ENCODE measurements at regions not wholly inside any gene's neighbourhood (a gene's known extent, or its start where the extent isn't known, plus 50 kb on each side); places are given as distances from the start of the nearest gene placed in this dataset.

DNA sequence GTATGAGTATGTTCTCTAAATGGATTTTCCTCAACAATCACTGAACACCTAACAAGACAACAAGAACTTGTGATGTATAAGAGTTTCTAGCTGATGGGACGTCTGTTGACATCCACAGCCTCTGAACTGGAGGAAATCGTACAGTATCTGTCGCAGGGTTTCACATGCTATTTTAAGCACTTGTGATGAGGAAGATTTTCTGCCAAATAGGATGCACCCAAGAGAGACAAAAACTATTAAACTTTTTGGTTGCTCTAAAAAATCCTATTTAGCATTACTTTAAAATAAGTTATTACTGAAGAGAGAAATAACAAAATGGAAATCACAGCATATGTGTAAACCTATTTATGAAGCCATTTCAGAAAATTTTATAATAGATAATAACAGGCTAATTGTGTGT is 356.1 kb upstream of the SLC7A11 start:
- peaks cover 0 to 11% (median 0%) of the 10 kb centered on the region in 11 donors for H3K9me3 ChIP-seq
- no peak for DNase-seq
- no peaks in the 10 kb centered on the region for H3K27me3 ChIP-seq
- ATAC-seq = peak in 2 of 8 donors; percentile 25 to 35
- intact Hi-C loops (cut with DNase I) = loop anchor here in 1 of 10 donors (5.0 kb wide), 1 partner anchor 36 kb away; no protein-coding TSS in a partner anchor
- no peaks in the 10 kb centered on the region for H3K36me3 ChIP-seq
- H3K27ac ChIP-seq = no peak overlapping the region
- TF ChIP-seq, protein P1, sequence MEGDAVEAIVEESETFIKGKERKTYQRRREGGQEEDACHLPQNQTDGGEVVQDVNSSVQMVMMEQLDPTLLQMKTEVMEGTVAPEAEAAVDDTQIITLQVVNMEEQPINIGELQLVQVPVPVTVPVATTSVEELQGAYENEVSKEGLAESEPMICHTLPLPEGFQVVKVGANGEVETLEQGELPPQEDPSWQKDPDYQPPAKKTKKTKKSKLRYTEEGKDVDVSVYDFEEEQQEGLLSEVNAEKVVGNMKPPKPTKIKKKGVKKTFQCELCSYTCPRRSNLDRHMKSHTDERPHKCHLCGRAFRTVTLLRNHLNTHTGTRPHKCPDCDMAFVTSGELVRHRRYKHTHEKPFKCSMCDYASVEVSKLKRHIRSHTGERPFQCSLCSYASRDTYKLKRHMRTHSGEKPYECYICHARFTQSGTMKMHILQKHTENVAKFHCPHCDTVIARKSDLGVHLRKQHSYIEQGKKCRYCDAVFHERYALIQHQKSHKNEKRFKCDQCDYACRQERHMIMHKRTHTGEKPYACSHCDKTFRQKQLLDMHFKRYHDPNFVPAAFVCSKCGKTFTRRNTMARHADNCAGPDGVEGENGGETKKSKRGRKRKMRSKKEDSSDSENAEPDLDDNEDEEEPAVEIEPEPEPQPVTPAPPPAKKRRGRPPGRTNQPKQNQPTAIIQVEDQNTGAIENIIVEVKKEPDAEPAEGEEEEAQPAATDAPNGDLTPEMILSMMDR (IDR thresholded peaks at IDR 0.05) = no peak
- WGBS, 2 donors = 14 to 21% methylated on average over 3 of the region's 3 CpGs
- H3K4me3 ChIP-seq = no peak overlapping the region
- H3K4me1 ChIP-seq = peaks cover 0 to 41% (median 12%) of the 10 kb centered on the region in 9 donors

- ATAC-seq (no peak), DNase-seq (no peak)
- Histone ChIP-seq H3K27me3 (no peaks in the 10 kb centered on the region), H3K4me1 (peaks cover 0 to 41% (median 12%) of the 10 kb centered on the region in 9 donors), H3K27ac (peak overlapping the region in 1 of 10 donors; percentile 4), H3K4me3 (no peak overlapping the region), H3K9me3 (peaks cover 0 to 7% (median 0%) of the 10 kb centered on the region in 11 donors), H3K36me3 (no peaks in the 10 kb centered on the region)
- intact Hi-C loops (cut with DNase I) = loop anchor here in 1 of 10 donors (5.0 kb wide), 1 partner anchor 35 kb away; no protein-coding TSS in a partner anchor
- TF ChIP-seq, protein P1 (IDR thresholded peaks at IDR 0.05) = no peak
- WGBS, 2 donors = 47 to 54% methylated on average over 2 of the region's 2 CpGs
These were observed 354.7 kb upstream of the SLC7A11 start for GRCh38 chr4:138596896-138597295.

GRCh38 chr4:138595731-138596460 is 353.7 kb upstream of the SLC7A11 start:
- peak overlapping the region in 3 of 10 donors; percentile 4 to 27 (median 7) for H3K27ac ChIP-seq
- ATAC-seq (peak in 7 of 8 donors; percentile 55 to 92 (median 83)), DNase-seq (peak in 1 of 2 donors; percentile 26)
- 40% methylated on average over 4 of the region's 4 CpGs for WGBS, 2 donors
- TF ChIP-seq, protein P1 (IDR thresholded peaks at IDR 0.05) = no peak
- no peaks in the 10 kb centered on the region for H3K9me3 ChIP-seq
- intact Hi-C loops (cut with DNase I) = loop anchor here in 1 of 10 donors (5.0 kb wide), 1 partner anchor 34 kb away; no protein-coding TSS in a partner anchor
- H3K36me3 ChIP-seq = no peaks in the 10 kb centered on the region
- H3K4me1 ChIP-seq = peaks cover 0 to 41% (median 12%) of the 10 kb centered on the region in 9 donors
- no peak overlapping the region for H3K4me3 ChIP-seq
- no peaks in the 10 kb centered on the region for H3K27me3 ChIP-seq

DNA sequence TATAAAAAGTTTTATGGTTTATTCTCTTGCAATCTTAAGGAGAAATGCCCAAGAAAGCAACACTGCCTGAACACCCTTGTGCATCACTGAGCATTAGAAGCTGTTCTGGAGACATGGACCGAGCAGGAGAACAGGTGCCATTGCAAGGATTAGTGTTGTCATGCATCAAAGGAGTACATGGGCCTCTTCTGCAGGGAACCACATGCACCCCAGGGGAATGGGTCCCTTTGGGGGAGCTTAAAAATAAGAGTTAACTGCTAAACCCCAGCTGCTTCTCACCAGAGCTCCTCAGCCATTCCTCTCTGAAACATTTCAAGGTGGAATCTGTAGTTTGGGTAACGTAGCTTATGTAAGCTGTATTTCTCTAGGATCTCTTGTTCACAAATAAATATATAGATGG is 353.0 kb upstream of the SLC7A11 start:
- WGBS, 2 donors = 90 to 92% methylated on average over 2 of the region's 2 CpGs
- H3K27me3 ChIP-seq = no peaks in the 10 kb centered on the region
- no peaks in the 10 kb centered on the region for H3K36me3 ChIP-seq
- H3K4me3 ChIP-seq = no peak overlapping the region
- no peaks in the 10 kb centered on the region for H3K9me3 ChIP-seq
- intact Hi-C loops (cut with DNase I) = loop anchor here in 1 of 10 donors (5.0 kb wide), 1 partner anchor 33 kb away; no protein-coding TSS in a partner anchor
- DNase-seq = no peak
- TF ChIP-seq, protein P1 (IDR thresholded peaks at IDR 0.05) = no peak
- H3K27ac ChIP-seq = peak overlapping the region in 2 of 10 donors; percentile 7 to 27
- ATAC-seq = no peak
- peaks cover 0 to 41% (median 12%) of the 10 kb centered on the region in 9 donors for H3K4me1 ChIP-seq

All from heart right ventricle (tissue), 16 donors.